ENCODE measurements at regions not wholly inside any gene's neighbourhood (a gene's known extent, or its start where the extent isn't known, plus 50 kb on each side); places are given as distances from the start of the nearest gene placed in this dataset.
A peak's percentile ranks its signal among the peaks of the same experiment; 100 is the strongest.

GRCh38 chr1:157367091-157367739, 185.1 kb downstream of the FCRL5 start:
- H3K4me3 ChIP-seq (ENCODE audit: control insufficient read depth, low read depth, low read length) = no peak overlapping the region
- no peak for TF ChIP-seq CTCF (conservative IDR thresholded peaks at IDR 0.05; ENCODE audit: control insufficient read depth, insufficient read depth, low read depth, low read length)
- DNase-seq (ENCODE audit: low read depth) = no peak

- no peak overlapping the region for H3K4me3 ChIP-seq (ENCODE audit: control insufficient read depth, low read depth, low read length)
- no peak for DNase-seq (ENCODE audit: low read depth)
- no peak for TF ChIP-seq CTCF (conservative IDR thresholded peaks at IDR 0.05; ENCODE audit: control insufficient read depth, insufficient read depth, low read depth, low read length)
Measured at GRCh38 chr1:157364612-157365011, 187.7 kb downstream of the FCRL5 start.

GRCh38 chr1:157363660-157364140, 188.6 kb downstream of the FCRL5 start:
- peak; percentile 42 for DNase-seq (ENCODE audit: low read depth)
- H3K4me3 ChIP-seq (ENCODE audit: control insufficient read depth, low read depth, low read length) = no peak overlapping the region
- TF ChIP-seq CTCF (conservative IDR thresholded peaks at IDR 0.05; ENCODE audit: control insufficient read depth, insufficient read depth, low read depth, low read length) = peak; percentile 64

GRCh38 chr1:157360023-157360390, 192.3 kb downstream of the FCRL5 start:
- DNase-seq (ENCODE audit: low read depth) = no peak
- no peak for TF ChIP-seq CTCF (conservative IDR thresholded peaks at IDR 0.05; ENCODE audit: control insufficient read depth, insufficient read depth, low read depth, low read length)
- H3K4me3 ChIP-seq (ENCODE audit: control insufficient read depth, low read depth, low read length) = no peak overlapping the region

- TF ChIP-seq CTCF (conservative IDR thresholded peaks at IDR 0.05; ENCODE audit: control insufficient read depth, insufficient read depth, low read depth, low read length) = no peak
- DNase-seq (ENCODE audit: low read depth) = no peak
- H3K4me3 ChIP-seq (ENCODE audit: control insufficient read depth, low read depth, low read length) = no peak overlapping the region
Measured at GRCh38 chr1:157359314-157360022, 192.8 kb downstream of the FCRL5 start.

GRCh38 chr1:157357111-157357510, 195.2 kb downstream of the FCRL5 start:
- no peak for TF ChIP-seq CTCF (conservative IDR thresholded peaks at IDR 0.05; ENCODE audit: control insufficient read depth, insufficient read depth, low read depth, low read length)

More at GRCh38 chr1:157357111-157357510, 195.2 kb downstream of the FCRL5 start:
- H3K4me3 ChIP-seq (ENCODE audit: control insufficient read depth, low read depth, low read length) = no peak overlapping the region
- no peak for DNase-seq (ENCODE audit: low read depth)
